HepG2 (cell line): ENCODE measurements at regions not wholly inside any gene's neighbourhood (a gene's known extent, or its start where the extent isn't known, plus 50 kb on each side); places are given as distances from the start of the nearest gene placed in this dataset.

Experiments used
- EED ChIP-seq: sonication (generic); formaldehyde crosslinking; IDR thresholded peaks from 2 replicates; pipeline ENCODE4 v1.5.0; 2020; ENCODE audit warnings: mild to moderate bottlenecking, missing genetic modification reagents
- ELF3 ChIP-seq: IDR thresholded peaks from 2 replicates; pipeline ENCODE4 v1.6.1; 2016; ENCODE audit warnings: missing genetic modification reagents, missing compliant biosample characterization
- HOXA7 ChIP-seq: sonication (generic); formaldehyde crosslinking; IDR thresholded peaks from 2 replicates; pipeline ENCODE4 v1.8.1; 2022; ENCODE audit warnings: mild to moderate bottlenecking, missing genetic modification reagents, moderate library complexity
- JDP2 ChIP-seq: sonication (generic); formaldehyde crosslinking; IDR thresholded peaks from 2 replicates; pipeline ENCODE4 v1.8.1; 2022; ENCODE audit warnings: missing genetic modification reagents, borderline replicate concordance
- MAFG ChIP-seq: sonication (generic); formaldehyde crosslinking; IDR thresholded peaks from 2 replicates; pipeline ENCODE4 v1.5.1; 2020; ENCODE audit warnings: mild to moderate bottlenecking, missing genetic modification reagents
- MXI1 ChIP-seq: IDR thresholded peaks from 3 replicates; pipeline ENCODE4 v1.6.1; 2012; ENCODE audit warnings: low read depth, low read length, inconsistent platforms, borderline replicate concordance
- NFKBIZ ChIP-seq: IDR thresholded peaks from 2 replicates; pipeline ENCODE4 v1.6.1; 2018; ENCODE audit warnings: missing genetic modification reagents, missing compliant biosample characterization
- ZBTB7A ChIP-seq: sonication (generic); formaldehyde crosslinking; IDR thresholded peaks from 2 replicates; pipeline ENCODE4 v1.8.0; 2022; ENCODE audit warnings: mild to moderate bottlenecking, missing genetic modification reagents
- ZEB1 ChIP-seq: IDR thresholded peaks from 2 replicates; pipeline ENCODE4 v1.6.1; 2012; ENCODE audit warnings: mild to moderate bottlenecking, low read depth, inconsistent platforms; ENCODE audit not compliant: insufficient replicate concordance
- ZMYM3 ChIP-seq: sonication (generic); formaldehyde crosslinking; IDR thresholded peaks from 2 replicates; pipeline ENCODE4 v1.5.1; 2020; ENCODE audit warnings: mild to moderate bottlenecking, missing genetic modification reagents
- ZNF431 ChIP-seq: sonication (generic); formaldehyde crosslinking; IDR thresholded peaks from 2 replicates; pipeline ENCODE4 v1.9.0; 2022; ENCODE audit warnings: missing genetic modification reagents, low read depth, mild to moderate bottlenecking, borderline replicate concordance
- ZNF530 ChIP-seq: sonication (generic); formaldehyde crosslinking; IDR thresholded peaks from 2 replicates; pipeline ENCODE4 v1.5.0; 2020; ENCODE audit warnings: low read depth, mild to moderate bottlenecking, missing genetic modification reagents
- ZNF558 ChIP-seq: sonication (generic); formaldehyde crosslinking; IDR thresholded peaks from 2 replicates; pipeline ENCODE4 v1.9.0; 2022; ENCODE audit warnings: mild to moderate bottlenecking, missing genetic modification reagents, borderline replicate concordance
- ZNF772 ChIP-seq: sonication (generic); formaldehyde crosslinking; IDR thresholded peaks from 2 replicates; pipeline ENCODE4 v1.5.0; 2020; ENCODE audit warnings: mild to moderate bottlenecking, missing genetic modification reagents
- TF ChIP-seq, protein P1 (sequence below), 2 experiments: sonication (generic) in 1 of 2; formaldehyde crosslinking in 1 of 2; IDR thresholded peaks; 2 replicates each; pipeline versions ENCODE4 v1.5.1 to v1.6.1; 2011 to 2020; ENCODE audit warnings: borderline replicate concordance in 1 of 2, low read depth in 1 of 2, low read length in 1 of 2, mild to moderate bottlenecking in 1 of 2, missing genetic modification reagents in 1 of 2, moderate library complexity in 1 of 2
- TF ChIP-seq, protein P2 (sequence below): sonication (generic); formaldehyde crosslinking; IDR thresholded peaks from 2 replicates; pipeline ENCODE4 v1.9.0; 2021; ENCODE audit warnings: missing genetic modification reagents, borderline replicate concordance
- TF ChIP-seq, protein P3 (sequence below): sonication (generic); formaldehyde crosslinking; IDR thresholded peaks from 2 replicates; pipeline ENCODE4 v1.4.0; 2020; ENCODE audit warnings: mild to moderate bottlenecking, missing genetic modification reagents
- TF ChIP-seq, protein P4 (sequence below): sonication (generic); formaldehyde crosslinking; IDR thresholded peaks from 2 replicates; pipeline ENCODE4 v1.5.0; 2020; ENCODE audit warnings: mild to moderate bottlenecking, missing genetic modification reagents
- TF ChIP-seq, protein P5 (sequence below): IDR thresholded peaks from 2 replicates; pipeline ENCODE4 v1.6.1; 2016; ENCODE audit warnings: mild to moderate bottlenecking, missing biosample characterization, missing genetic modification reagents

DNA sequence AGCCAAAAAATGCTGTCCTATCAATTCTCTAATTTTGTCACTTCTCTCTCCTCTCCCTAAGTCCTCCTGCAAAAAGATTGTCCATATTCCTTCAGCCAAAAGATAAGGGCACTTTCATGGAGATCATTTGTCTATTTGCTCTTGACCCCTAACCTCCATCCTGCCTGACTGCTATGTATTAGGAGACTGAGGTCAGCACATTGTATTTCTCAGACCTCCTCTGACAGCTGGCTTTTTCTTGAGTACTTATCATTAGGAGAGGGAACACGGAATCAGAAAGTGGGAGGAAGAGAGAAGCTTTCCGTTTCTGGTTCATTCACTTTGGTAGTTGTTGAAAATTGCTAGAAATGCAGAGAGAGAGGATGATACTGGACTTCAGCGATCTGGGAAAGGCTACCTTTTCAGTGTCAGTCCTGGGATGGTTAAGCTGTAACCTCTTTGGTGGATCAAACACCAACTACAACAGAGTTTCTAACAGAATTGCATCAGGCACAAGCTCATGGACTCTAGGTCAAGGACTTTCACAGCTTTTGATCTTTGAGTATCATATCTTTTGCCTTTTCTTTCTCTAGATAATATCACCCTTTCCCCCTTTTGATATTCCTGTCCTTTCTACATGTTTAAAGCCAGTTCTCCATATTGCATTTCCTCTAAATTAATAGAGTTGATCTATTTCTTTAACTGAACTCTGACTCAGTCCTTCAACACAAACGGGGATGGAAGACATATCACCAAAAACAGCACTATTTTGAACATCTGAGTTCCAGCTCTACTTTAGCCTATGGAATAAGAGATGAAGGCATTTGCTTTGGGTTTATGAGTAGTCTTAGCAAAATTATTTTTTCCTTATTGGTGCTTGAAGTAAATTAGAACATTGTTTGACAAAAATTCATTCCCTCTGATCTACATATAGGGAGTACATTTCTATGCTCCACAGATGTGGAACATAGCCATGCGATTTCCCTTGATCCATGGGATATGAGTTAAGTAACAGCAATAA, 63.3 kb upstream of the KYNU start (continued):
- TF ChIP-seq, protein P1, sequence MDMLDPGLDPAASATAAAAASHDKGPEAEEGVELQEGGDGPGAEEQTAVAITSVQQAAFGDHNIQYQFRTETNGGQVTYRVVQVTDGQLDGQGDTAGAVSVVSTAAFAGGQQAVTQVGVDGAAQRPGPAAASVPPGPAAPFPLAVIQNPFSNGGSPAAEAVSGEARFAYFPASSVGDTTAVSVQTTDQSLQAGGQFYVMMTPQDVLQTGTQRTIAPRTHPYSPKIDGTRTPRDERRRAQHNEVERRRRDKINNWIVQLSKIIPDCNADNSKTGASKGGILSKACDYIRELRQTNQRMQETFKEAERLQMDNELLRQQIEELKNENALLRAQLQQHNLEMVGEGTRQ (IDR thresholded peaks at IDR 0.05; ENCODE audit: low read depth, low read length), result no peak
- TF ChIP-seq, protein P1 (CRISPR knock-in tag; IDR thresholded peaks at IDR 0.05; ENCODE audit: borderline replicate concordance), result 0 out of 2 replicates have a peak, but pooled peaks have one; percentile 45
- TF ChIP-seq ELF3 (CRISPR knock-in tag) (peak; percentile 45; the same call in 1 of the 2 replicates), ZNF431 (CRISPR knock-in tag) (no peak), EED (CRISPR knock-in tag) (no peak), JDP2 (no peak), ZNF530 (CRISPR knock-in tag) (no peak), ZNF558 (CRISPR knock-in tag) (no peak), ZNF772 (peak; percentile 67; the same call in 1 of the 2 replicates), ZBTB7A (CRISPR knock-in tag) (no peak), ZEB1 (peak; percentile 26), HOXA7 (no peak), MXI1 (no peak), NFKBIZ (CRISPR knock-in tag) (0 out of 2 replicates have a peak, but pooled peaks have one; percentile 32), ZMYM3 (CRISPR knock-in tag) (no peak; the same call in 1 of the 2 replicates), MAFG (no peak)
- TF ChIP-seq, protein P2, sequence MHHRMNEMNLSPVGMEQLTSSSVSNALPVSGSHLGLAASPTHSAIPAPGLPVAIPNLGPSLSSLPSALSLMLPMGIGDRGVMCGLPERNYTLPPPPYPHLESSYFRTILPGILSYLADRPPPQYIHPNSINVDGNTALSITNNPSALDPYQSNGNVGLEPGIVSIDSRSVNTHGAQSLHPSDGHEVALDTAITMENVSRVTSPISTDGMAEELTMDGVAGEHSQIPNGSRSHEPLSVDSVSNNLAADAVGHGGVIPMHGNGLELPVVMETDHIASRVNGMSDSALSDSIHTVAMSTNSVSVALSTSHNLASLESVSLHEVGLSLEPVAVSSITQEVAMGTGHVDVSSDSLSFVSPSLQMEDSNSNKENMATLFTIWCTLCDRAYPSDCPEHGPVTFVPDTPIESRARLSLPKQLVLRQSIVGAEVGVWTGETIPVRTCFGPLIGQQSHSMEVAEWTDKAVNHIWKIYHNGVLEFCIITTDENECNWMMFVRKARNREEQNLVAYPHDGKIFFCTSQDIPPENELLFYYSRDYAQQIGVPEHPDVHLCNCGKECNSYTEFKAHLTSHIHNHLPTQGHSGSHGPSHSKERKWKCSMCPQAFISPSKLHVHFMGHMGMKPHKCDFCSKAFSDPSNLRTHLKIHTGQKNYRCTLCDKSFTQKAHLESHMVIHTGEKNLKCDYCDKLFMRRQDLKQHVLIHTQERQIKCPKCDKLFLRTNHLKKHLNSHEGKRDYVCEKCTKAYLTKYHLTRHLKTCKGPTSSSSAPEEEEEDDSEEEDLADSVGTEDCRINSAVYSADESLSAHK (CRISPR knock-in tag), result no peak
- TF ChIP-seq, protein P3, sequence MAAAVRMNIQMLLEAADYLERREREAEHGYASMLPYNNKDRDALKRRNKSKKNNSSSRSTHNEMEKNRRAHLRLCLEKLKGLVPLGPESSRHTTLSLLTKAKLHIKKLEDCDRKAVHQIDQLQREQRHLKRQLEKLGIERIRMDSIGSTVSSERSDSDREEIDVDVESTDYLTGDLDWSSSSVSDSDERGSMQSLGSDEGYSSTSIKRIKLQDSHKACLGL (CRISPR knock-in tag), result no peak
- TF ChIP-seq, protein P4, sequence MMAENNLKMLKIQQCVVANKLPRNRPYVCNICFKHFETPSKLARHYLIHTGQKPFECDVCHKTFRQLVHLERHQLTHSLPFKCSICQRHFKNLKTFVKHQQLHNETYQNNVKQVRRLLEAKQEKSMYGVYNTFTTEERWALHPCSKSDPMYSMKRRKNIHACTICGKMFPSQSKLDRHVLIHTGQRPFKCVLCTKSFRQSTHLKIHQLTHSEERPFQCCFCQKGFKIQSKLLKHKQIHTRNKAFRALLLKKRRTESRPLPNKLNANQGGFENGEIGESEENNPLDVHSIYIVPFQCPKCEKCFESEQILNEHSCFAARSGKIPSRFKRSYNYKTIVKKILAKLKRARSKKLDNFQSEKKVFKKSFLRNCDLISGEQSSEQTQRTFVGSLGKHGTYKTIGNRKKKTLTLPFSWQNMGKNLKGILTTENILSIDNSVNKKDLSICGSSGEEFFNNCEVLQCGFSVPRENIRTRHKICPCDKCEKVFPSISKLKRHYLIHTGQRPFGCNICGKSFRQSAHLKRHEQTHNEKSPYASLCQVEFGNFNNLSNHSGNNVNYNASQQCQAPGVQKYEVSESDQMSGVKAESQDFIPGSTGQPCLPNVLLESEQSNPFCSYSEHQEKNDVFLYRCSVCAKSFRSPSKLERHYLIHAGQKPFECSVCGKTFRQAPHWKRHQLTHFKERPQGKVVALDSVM, result no peak
- TF ChIP-seq, protein P5, sequence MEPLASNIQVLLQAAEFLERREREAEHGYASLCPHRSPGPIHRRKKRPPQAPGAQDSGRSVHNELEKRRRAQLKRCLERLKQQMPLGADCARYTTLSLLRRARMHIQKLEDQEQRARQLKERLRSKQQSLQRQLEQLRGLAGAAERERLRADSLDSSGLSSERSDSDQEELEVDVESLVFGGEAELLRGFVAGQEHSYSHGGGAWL, result no peak
